Adrenal gland (tissue), 9 donors: ENCODE measurements at regions not wholly inside any gene's neighbourhood (a gene's known extent, or its start where the extent isn't known, plus 50 kb on each side); places are given as distances from the start of the nearest gene placed in this dataset.
"Not testable (repeated sequence)": the region's sequence is repeated elsewhere in the genome, so short reads cannot be mapped to it uniquely, and the experiment has no call there.

Experiments
- DNase-seq, 7 donors: peaks; one replicate each; pipeline ENCODE4 v3.0.0-alpha.2; 2019 to 2020
- H3K27ac ChIP-seq, 5 donors: fragments of 200-600 bp; sonication (generic) in 4 of 5; 1 replicate in 3 of 5; 2 replicates in 2 of 5; pipeline versions ENCODE4 v1.5.1 to v1.8.0; 2016 to 2020; ENCODE audit warnings: mild to moderate bottlenecking in 1 of 5
- H3K27me3 ChIP-seq: fragments of 200-600 bp; 2 replicates; pipeline ENCODE4 v1.8.0; 2021
- H3K36me3 ChIP-seq, 2 donors: fragments of 200-600 bp; replicated peaks in 1 of 2; 1 replicate in 1 of 2; 2 replicates in 1 of 2; pipeline versions ENCODE4 v1.5.1 to v1.8.0; 2018 to 2022
- H3K4me1 ChIP-seq, 2 donors: fragments of 200-600 bp; replicated peaks in 1 of 2; 1 replicate in 1 of 2; 2 replicates in 1 of 2; pipeline versions ENCODE4 v1.5.1 to v1.8.0; 2018 to 2021
- H3K4me3 ChIP-seq, 4 donors: fragments of 200-600 bp; sonication (generic) in 3 of 4; one replicate each; pipeline ENCODE4 v1.5.1; 2016 to 2018
- H3K9me3 ChIP-seq, 3 donors: fragments of 200-600 bp; sonication (generic) in 1 of 3; replicated peaks in 1 of 3; 1 replicate in 2 of 3; 2 replicates in 1 of 3; pipeline versions ENCODE4 v1.5.1 to v1.8.0; 2016 to 2021
- POLR2A ChIP-seq, 2 donors: fragments of 450-650 bp; IDR thresholded peaks; one replicate each; pipeline ENCODE4 v1.6.1; 2017; ENCODE audit warnings: antibody characterized with exemption in 2 of 2, mild to moderate bottlenecking in 2 of 2, moderate library complexity in 1 of 2
- WGBS, 4 donors: extraction: QIAGEN DNeasy Blood & Tissue Kit in 2 of 4; methylation state at CpG; one replicate each; pipeline versions ENCODE4 v1.1.5 to v1.1.7; 2013 to 2017; 5-methylcytosine and 5-hydroxymethylcytosine counted together
- intact Hi-C, 2 donors: fragments of 100-400 bp; cut with DNase I; formaldehyde crosslinking; loops; one replicate each; pipeline versions ENCODE4 v1.14.1 to v1.15.0; 2022 to 2023
- TF ChIP-seq, protein P1 (sequence below), 6 experiments: fragments of 450-650 bp in 4 of 6; fragments of 200-600 bp in 2 of 6; sonication (generic) in 1 of 6; IDR thresholded peaks; 1 replicate in 5 of 6; 2 replicates in 1 of 6; pipeline versions ENCODE4 v1.5.1 to v1.8.0; 2016 to 2021; ENCODE audit warnings: antibody characterized with exemption in 6 of 6, mild to moderate bottlenecking in 2 of 6, moderate library complexity in 1 of 6
- donor health status: healthy with polysubstance abuse.
- donor health status: Bipolar disorder and iron deficiency.
- donor health status: DM: yes; HTN: yes; CAD: no.
- donor health status: DM: no; HTN: no; CAD: no.
- donor health status: DM: no; HTN: no; CAD: no.

DNA sequence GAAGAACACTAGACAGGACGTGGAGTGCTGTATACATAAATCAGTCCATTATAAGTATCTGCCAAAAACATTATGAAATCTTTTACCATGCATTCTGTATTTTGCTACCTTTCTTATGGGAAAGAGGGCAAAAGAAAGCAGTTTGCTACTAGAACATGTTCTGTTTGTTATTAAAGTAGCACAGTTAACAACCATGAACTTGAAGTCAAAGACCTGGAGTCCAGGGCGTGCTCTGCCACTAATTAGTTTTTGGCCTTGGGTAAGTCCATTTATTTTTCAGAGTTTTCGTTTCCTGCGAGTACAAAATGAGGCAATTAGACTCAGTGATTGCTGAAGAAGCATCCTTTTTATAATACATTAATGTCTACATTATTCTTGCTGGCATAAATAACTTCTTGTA, 143.3 kb upstream of the AGTR1 start:
- intact Hi-C loops: no loop called here
- no peak overlapping the region for H3K27ac ChIP-seq
- no peak overlapping the region for H3K4me3 ChIP-seq
- TF ChIP-seq, protein P1, sequence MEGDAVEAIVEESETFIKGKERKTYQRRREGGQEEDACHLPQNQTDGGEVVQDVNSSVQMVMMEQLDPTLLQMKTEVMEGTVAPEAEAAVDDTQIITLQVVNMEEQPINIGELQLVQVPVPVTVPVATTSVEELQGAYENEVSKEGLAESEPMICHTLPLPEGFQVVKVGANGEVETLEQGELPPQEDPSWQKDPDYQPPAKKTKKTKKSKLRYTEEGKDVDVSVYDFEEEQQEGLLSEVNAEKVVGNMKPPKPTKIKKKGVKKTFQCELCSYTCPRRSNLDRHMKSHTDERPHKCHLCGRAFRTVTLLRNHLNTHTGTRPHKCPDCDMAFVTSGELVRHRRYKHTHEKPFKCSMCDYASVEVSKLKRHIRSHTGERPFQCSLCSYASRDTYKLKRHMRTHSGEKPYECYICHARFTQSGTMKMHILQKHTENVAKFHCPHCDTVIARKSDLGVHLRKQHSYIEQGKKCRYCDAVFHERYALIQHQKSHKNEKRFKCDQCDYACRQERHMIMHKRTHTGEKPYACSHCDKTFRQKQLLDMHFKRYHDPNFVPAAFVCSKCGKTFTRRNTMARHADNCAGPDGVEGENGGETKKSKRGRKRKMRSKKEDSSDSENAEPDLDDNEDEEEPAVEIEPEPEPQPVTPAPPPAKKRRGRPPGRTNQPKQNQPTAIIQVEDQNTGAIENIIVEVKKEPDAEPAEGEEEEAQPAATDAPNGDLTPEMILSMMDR (IDR thresholded peaks at IDR 0.05): no peak
- no peak for TF ChIP-seq POLR2A (IDR thresholded peaks at IDR 0.05)
- H3K27me3 ChIP-seq: no peaks in the 10 kb centered on the region
- H3K9me3 ChIP-seq: no peaks in the 10 kb centered on the region
- peaks cover 0 to 18% of the 10 kb centered on the region in 2 donors for H3K4me1 ChIP-seq
- no peak for DNase-seq
- 30 to 54% (median 49%) methylated on average over 4 of the region's 4 CpGs for WGBS, 4 donors
- no peaks in the 10 kb centered on the region for H3K36me3 ChIP-seq

- WGBS, 4 donors: 85 to 93% (median 90%) methylated on average over 1 of the region's 1 CpG
- intact Hi-C loops: no loop called here
- TF ChIP-seq POLR2A (IDR thresholded peaks at IDR 0.05): no peak
- TF ChIP-seq, protein P1 (IDR thresholded peaks at IDR 0.05): no peak
These were observed 141.0 kb upstream of the AGTR1 start for GRCh38 chr3:148556664-148557063.

GRCh38 chr3:148577579-148577978, 120.1 kb upstream of the AGTR1 start:
- DNase-seq, H3K4me3 ChIP-seq, H3K4me1 ChIP-seq, H3K27ac ChIP-seq, H3K27me3 ChIP-seq, H3K36me3 ChIP-seq, intact Hi-C loops, H3K9me3 ChIP-seq: not testable (repeated sequence)
- whole genome bisulfite sequencing, 4 donors: 63 to 77% (median 74%) methylated on average over 3 of the region's 3 CpGs

More at GRCh38 chr3:148556664-148557063, 141.0 kb upstream of the AGTR1 start:
- no peaks in the 10 kb centered on the region for H3K27me3 ChIP-seq
- H3K4me1 ChIP-seq: peaks cover 0 to 18% of the 10 kb centered on the region in 2 donors
- no peak overlapping the region for H3K27ac ChIP-seq
- H3K4me3 ChIP-seq: no peak overlapping the region
- no peak for DNase-seq
- no peaks in the 10 kb centered on the region for H3K9me3 ChIP-seq
- no peaks in the 10 kb centered on the region for H3K36me3 ChIP-seq

- Histone ChIP-seq H3K4me3 (no peak overlapping the region), H3K27ac (no peak overlapping the region), H3K36me3 (no peaks in the 10 kb centered on the region), H3K9me3 (no peaks in the 10 kb centered on the region), H3K4me1 (peaks cover 0 to 11% of the 10 kb centered on the region in 2 donors), H3K27me3 (no peaks in the 10 kb centered on the region)
- intact Hi-C loops: no loop called here
- WGBS, 4 donors: 30 to 45% (median 33%) methylated on average over 1 of the region's 1 CpG
- no peak for DNase-seq
- TF ChIP-seq POLR2A (IDR thresholded peaks at IDR 0.05): no peak
- TF ChIP-seq, protein P1 (IDR thresholded peaks at IDR 0.05): no peak
These were observed 115.6 kb upstream of the AGTR1 start for GRCh38 chr3:148582126-148582525.

DNA sequence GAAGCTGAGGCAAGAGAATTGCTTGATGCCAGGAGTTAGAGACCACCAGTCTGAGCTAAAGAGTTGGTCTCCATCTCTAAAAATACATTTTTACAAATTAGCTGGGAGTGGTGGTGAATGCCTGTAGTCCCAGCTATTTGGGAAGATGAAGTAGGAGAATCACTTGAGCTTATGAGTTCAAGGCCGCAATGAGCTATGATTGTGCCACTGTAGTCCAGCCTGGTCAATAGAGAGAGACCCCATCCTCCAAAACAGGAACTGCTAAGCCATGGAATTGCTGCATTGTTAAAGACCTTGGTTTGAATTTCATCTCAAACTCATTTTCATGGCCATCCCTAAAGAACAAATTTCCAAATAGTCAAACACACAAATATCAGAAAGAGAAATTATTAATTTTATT, 113.9 kb upstream of the AGTR1 start:
- Histone ChIP-seq H3K9me3 (no peaks in the 10 kb centered on the region), H3K27me3 (no peaks in the 10 kb centered on the region), H3K27ac (no peak overlapping the region), H3K4me3 (no peak overlapping the region), H3K4me1 (peaks cover 0 to 11% of the 10 kb centered on the region in 2 donors), H3K36me3 (no peaks in the 10 kb centered on the region)
- no peak for DNase-seq
- 95 to 100% (median 98%) methylated on average over 1 of the region's 1 CpG for WGBS, 4 donors
- intact Hi-C loops: no loop called here
- no peak for TF ChIP-seq POLR2A (IDR thresholded peaks at IDR 0.05)
- TF ChIP-seq, protein P1 (IDR thresholded peaks at IDR 0.05): no peak
